Activated CD8-positive, alpha-beta memory T cell treated with anti-CD3 and anti-CD28 coated beads for 1 hour (primary cell): ENCODE measurements at regions not wholly inside any gene's neighbourhood (a gene's known extent, or its start where the extent isn't known, plus 50 kb on each side); places are given as distances from the start of the nearest gene placed in this dataset.

Experiments used
- DNase-seq, 2 donors: peaks; one replicate each; pipeline ENCODE4 v3.0.0-alpha.2; 2020; ENCODE audit warnings: low read depth in 1 of 2; ENCODE audit errors: extremely low read depth in 1 of 2

DNA sequence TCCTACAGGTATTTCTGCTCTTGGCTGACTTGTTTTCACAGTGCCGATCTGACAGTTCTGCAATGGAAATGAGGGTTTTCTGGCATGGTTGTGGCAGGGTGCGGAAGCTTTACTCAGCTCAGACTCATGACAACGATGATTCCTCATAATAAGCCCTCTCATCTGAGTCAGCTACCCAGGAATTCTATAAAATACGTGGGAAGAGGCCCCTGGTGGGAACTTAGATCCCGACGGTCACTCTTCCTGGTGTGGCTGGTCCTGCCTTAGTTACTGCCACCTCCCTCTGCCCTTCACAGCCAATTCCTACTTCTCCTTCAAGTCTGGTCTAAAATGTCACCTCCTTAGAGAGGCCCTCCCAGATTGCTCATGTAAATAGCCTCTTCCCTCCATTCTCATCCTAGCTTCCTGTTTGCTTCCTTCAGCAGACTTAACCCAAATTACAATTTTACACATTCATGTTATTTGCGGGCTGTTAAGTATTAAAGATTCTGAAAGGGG lies 104.2 kb upstream of the MAP1LC3B2 start:
- DNase-seq = no peak

DNA sequence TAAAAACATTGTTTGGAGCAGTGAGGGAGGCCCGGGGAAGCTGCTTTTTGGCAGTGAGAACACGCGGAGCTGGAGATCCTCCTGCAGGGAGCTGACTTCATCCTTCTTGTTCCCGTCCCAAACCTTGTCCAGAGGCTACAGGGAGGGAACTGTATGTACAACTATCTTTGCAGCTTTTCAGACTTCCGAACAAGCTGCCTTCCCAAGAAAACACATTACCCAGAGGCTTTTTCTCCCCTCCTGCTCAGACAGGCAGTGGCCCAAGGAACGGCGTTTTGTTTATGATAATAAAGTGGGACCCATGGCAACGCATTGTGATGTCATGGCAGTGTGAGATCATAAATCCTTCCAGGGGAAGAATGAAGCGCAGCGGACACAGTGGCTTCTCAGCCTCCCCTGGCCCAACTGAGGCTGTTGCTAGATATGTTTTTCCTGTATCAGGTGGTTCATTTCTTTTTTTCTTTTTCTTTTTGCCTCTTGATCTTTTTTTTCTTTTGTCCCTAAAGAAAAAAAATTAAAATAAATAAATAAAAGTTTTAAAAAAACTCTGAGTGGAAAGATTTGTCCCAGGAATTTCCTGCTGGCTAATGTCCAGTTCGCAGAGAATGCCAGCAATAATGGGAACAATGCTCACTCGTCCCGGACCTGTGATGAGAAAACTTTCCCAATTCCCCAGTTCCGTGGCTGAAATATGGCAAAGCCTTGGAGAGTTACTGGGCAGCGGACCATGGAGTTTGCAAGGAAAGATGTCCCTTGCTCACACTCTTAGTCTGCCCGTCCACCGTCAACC lies 103.4 kb upstream of the MAP1LC3B2 start:
- DNase-seq = no peak

DNA sequence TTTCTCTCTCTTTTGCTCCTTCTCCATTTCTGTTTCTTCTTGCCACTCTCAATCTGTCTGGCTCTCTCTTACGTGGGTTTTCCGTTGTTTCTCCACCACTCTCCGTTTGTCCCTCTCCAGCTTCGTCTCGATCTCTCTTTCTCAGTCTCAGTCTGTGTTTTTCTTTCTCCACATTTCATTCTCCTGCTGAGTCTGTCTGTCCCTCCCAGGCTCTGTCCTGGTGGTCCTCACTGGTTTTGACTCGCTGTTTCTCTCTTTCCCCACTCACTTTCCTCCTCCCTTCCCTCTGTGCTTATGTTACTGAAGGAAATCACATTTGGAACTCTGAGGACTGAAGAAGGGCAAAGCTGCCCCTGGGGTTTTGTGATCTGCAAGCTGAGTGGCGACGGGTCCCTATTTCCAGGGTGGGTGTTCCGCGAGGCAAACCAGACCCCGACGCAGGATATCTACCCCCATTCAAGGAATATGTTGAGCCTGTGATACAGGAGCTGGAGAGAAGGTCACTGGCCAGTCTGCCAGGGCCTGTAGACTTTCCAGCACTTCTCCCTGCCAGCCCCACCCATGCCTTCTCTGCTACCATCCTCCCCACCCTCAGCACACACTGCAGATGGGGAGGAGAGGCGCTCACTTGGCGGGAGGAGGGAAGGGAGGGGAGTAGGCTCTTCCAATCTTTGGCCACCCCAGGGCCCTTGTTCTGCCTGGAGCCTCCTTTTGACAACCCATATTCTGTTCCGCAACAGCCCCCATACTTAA lies 102.7 kb upstream of the MAP1LC3B2 start:
- no peak for DNase-seq

DNA sequence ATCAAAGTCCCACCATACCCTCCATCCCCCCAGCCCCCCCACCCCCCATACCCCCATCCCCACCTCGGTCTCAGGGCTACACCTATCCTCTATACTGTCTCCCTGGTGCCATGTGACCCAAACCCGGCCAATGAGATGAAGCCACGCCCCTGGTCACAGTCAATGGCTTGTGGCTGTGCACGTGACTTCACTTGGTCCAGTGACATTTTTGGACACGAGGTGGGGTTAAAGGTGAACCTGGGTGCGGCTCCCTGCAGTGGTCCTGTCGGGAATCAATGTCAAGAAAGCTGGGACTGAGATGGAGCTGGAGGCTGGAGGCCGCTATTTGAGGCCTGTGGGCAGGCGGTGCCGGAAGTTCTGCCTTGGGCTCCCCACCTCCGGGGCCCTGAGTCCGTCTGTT lies 100.7 kb upstream of the MAP1LC3B2 start:
- no peak for DNase-seq

DNA sequence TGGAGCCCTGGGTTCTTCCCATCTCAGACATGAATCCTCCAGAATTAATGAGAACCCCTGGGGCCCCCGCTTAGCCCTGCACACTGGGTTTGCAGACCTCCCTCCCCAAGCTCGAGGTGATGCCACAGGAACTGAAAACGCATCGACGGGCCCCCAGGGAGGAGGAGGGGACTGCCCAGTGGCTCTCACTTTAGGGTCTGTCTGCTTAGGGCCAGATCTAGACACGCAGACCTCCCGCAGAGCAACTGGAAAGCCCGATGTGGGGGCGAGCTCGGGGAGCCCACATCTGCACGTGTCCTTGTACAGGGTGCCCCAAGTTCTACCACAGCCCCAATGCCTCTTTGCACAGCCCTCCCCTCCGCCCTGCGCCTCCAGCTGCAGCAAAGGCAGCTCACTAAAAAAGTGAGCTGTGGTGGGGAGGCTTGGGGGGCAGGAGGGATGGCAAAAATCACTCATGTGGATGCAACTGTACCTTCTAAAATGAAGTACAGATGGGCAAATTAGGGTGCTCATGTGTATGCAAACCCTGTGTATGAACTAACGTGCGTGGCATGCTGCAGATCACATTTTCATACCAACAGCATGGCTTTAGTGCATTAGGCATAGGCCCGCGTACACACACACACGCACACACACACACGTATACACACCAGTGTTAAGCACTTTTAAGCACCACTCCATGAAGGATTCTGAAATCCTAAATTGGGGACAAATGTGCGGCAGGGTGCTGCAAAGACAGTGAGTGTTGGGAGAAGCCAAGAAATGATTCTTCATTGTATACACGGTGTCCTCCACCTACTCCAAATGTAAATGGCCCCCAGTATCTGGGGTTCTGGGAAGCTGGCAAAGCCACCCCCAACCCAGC lies 99.9 kb upstream of the MAP1LC3B2 start:
- no peak for DNase-seq

DNA sequence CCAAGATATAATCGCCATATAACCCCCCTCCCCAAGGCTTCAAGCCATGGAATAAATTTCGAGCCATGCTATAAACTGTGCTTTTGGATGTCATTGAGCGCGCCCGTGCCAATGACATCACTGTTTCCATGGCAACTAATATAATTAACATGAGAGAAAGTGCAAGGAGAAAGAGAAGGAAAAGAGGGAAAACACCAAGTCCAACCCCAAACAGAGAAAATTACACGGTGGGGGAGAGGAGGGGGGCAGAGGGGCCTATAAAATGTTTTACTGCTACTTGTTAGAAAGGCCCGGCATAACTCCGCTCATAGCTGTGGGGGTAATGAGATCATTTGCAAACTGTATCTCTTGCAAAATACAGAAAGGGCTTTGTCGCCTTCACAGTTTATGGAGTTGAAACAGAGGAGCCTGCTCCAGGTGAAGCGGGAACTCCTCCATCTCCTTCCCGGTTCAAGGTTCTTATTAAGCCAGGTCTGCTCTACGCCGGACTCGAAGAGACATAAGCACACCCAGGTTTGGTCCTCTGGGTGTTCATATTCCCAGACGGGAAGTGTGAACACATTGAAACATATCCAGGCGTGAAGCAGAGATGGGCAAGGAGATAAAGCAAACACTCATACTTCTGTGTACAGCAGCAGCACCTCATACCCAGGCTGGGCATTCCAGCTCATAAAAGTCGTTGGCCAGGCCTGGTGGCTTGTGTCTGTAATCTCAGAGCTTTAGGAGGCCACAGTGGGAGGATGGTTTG lies 99.1 kb upstream of the MAP1LC3B2 start:
- DNase-seq = no peak

DNA sequence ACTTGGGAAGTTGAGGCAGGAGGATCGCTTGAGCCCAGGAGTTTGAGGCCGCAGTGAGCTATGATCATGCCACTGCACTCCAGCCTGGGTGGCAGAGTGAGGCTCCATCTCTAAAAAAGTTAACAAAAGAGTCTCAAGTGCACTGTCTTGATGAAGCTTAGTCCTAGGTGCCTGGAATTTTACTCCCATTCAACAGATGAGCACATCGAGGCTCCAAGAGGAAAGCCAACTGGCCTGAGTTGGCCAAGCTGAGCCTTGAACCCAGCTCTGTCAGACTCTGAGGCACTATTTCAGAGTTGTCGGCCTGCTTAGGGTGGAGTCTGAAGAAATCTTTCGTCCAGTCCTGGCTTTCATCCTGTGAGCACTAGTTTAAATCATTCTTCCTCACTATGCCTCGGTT lies 98.1 kb upstream of the MAP1LC3B2 start:
- DNase-seq = no peak

DNA sequence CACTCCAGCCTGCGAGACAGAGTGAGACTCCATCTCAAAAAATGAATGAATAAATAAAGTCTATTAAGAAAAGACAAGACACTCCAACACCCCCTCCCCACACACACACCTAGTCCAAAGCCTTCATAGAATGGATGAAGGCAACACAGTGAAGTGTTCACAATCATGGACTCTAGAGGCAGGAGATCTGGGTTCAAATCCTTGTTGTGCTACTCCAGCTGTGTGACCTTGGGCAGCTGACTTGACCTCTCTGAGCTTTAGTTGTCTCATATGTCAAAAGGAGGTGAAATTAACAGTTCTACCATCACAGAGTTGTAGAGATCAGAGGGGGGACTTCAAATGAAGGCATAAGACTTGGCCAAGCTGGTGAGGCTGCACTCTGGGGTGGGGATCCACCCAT lies 95.8 kb upstream of the MAP1LC3B2 start:
- no peak for DNase-seq

DNA sequence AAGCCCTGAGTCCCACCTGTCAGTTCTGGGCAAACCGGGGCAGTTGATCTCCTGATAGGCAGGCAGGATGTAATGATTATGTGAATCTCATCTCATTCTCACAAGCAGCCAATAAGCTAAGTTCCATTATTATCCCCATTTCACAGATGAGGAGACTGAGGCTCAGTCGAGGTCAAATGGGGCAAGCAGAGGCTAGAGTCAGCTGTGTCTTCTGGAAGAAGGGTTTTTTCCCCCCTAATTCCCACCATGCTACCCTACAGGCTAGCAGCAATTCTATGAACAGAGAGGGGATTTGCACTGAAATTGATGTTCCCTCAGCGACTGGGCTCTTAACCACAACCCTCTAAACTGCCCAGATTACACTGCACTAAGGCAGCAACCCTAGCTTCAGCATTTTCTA lies 93.8 kb upstream of the MAP1LC3B2 start:
- DNase-seq = no peak

DNA sequence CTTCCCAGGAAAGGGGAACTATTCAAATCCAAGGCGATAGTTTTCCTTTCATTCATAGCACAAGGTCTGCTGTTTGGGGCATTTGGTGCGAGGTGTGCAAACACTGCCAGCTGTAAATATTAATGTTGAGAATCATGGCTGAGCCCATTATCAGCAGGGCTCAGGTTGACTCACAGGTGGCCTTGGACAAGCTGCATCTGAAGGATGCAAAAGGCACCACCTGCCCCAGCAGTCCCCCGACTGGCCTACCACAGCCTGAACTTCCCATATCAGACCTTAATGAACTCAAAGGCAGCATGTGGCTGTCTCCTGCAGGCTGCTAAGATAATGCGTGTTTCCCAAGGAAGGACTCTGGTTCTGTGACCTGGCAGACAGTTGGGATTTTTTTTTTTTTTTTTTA lies 93.3 kb upstream of the MAP1LC3B2 start:
- DNase-seq = no peak

DNA sequence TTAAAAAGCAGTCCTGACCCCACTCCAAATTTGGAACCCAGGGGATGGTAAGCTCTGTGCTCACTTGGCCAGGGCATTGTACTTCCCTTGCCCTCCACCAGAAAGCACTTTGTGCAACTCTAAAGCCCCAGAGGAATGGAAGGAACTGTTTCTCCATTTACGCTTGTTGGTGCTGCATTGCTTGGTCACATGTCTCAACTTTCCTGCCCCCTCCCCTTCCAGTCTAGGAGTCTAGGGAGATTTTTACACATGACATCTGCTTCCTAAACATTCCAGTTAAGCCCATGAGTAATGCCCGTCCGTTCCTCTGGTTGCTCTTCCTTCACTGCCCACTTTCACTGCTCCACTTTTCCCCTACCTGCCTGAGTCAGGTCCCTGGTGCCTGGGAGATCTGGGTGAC lies 92.6 kb upstream of the MAP1LC3B2 start:
- DNase-seq = no peak

DNA sequence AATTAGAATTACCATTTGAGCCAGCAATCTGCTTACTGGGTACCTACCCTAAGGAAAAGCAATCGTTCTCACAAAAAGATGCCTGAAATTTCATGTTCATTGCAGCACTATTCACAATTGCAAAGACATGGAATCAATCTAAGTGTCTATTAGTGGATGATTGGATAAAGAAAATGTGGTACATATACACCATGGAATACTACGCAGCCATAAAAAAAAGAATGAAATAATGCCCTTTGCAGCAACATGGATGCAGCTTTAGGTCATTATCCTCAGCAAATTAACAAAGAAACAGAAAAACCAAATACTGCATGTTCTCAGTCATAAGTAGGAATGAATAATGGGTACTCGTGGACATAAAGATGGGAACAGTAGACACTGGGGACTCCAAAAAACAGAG lies 89.8 kb upstream of the MAP1LC3B2 start:
- DNase-seq = no peak

DNA sequence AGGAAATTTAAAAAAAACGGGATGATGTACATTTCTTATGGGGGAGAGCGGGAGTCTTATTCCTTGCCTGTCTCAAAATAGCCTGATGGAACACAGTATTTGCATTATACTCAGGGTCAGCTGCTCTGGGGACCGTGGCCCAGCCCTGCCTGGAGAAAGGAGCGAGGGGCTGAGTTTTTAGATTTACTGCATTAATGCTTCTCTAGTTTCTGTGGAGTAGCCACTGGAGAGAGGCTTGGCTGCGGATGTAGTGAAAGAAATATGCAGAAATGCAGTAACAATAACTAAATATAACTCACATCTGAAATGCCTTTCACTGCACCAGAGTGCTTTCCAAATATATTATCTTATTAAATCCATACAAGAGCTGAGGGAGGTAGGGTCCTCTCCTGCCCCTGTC lies 87.6 kb upstream of the MAP1LC3B2 start:
- no peak for DNase-seq

DNA sequence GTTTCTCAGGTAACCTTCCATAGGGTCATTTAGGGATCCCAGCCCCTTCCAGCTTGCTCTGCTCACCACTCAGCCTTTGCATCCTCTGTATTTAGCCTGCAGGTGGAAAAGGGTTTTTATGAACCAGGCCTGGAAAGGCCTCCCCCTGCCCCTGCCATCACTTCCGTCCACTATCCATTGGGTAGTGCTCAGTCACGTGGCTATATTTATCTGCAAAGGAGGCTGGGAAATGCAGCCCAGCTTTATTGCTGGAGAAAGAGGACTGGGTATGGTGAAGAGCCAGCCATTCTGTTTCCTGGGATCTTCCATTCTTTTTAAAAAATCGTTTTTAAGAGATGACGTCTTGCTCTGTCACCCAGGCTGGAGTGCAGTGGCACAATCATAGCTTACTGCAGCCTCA lies 87.0 kb upstream of the MAP1LC3B2 start:
- DNase-seq = no peak

DNA sequence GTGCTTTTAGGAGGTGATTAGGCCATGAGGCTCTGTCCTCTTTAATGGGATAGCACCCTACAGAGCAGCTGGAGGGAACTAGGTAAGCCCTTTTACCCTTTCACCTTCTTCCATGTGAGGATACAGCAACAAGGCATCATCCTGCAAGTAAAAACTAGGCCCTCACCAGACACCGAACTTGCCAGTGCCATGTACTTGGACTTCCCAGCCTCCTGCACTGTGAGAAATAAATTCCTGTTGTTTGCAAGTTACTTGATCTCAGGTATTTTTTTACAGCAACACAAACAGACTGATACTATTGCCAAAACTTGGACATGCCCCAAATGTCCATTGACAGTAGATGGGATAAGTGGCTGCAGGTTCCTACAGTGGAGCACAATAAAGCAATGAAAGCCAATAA lies 85.8 kb upstream of the MAP1LC3B2 start:
- no peak for DNase-seq

DNA sequence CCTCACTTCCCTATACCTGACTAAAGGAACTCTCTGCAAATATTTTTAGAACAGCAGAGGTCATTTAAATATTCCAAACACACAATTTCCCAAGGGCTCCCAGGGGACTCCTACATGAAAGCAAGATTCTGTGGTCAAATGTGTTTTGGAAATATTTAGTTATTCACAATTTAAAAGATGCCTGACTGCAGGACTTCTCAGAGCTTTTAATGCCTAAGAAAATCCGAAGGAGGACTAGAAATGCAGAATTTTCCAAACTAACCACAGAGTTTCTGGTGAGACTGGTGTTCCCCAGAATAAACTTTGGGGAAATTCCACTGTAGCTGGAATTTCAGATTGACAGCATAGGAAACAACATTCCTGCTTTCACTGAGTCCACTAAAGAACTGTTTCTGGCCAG lies 84.8 kb upstream of the MAP1LC3B2 start:
- DNase-seq = no peak

DNA sequence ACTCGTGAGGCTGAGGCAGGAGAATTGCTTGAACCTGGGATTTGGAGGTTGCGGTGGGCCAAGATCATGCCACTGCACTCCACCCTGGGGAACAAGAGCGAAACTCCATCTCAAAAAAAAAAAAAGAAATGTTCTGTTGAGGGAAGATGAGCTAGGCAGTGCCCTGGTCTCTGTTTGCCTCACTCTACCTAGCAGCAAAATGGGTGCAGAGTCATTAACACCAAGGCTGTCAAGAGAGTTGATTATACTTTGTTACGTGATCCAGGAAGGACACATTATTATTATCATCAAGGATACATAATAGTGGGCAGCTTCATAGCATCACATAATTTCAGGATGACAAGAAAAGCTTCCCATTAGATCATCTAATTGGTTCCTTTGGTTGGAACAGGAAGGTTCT lies 84.3 kb upstream of the MAP1LC3B2 start:
- DNase-seq = no peak

DNA sequence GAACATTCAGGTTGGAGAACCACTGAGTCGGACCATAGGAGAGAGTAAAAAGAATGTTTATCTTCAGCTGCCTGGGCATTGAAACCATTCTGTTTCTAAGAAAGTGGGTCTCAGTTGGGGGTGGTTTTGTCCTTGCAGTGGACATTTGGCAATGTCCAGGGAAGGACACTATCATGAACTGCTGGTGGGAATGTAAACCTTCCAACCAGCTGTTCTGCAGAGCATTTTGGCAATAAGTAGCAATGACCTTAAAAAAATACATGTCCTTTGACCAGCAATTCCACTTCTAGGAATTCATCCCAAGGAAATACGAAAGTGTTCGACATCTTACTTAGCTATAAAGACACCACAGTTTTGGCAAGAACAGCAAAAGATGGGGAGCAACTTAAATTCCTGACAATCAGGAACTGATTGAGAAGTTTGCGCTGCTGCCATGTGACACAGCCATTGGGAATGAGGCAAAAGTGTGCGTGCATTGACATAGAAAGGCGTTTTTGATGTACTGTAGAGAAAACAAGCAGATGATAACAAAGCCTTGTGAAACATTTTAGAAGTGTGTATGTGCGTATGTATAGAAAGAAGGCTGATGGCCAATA lies 82.9 kb upstream of the MAP1LC3B2 start:
- DNase-seq = no peak

DNA sequence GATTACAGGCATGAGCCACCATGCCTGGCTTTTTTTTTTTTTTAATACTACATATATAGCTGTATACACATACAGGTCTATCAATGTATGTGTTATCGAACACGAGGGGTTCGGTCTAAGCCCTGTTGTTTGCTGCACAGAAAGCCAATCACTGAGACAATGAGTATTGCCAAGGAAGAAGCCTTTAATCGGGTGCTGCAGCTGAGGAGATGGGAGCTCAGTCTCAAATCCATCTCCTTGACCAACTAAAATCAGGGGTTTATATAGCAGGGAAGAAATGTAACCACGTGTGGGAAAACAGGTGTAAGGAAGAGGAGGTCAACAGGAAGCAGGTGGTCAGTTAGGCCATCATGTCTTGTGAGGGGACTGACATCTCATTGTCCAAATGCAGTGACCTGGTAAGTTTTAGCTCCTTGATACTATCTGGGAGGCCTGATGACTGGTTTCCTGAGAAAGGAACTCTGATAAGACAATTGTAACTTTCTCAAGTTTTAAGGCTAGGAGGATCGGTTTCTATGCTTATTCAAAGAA lies 80.9 kb upstream of the MAP1LC3B2 start:
- no peak for DNase-seq

DNA sequence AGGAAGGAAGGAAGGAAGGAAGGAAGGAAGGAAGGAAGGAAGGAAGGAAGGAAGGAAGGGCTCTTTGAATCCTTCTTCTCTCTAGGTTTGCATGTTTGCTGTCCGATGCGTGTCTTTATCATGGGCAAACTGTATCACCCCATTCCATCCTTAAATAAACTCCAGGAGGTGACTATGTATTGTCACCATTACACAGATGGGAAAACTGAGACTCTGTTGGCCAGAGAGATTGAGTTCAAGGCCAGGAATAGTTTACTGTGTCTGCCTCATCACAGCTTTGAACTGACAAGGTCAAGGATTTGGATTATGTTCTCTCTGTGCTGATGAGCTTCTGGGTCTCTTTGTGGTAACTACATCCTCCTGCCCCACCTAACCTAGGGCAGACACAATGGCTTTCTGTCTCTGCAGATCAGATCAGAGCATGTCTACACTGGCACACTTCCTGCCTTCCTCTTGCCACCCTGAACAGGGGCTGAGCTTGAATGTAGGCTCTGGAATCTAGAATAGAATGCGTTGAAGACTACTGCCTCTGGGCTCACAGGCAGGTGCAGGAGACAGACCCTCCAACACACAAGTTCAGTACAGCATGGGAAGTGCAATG lies 78.9 kb upstream of the MAP1LC3B2 start:
- no peak for DNase-seq
